ENCODE measurements at regions not wholly inside any gene's neighbourhood (a gene's known extent, or its start where the extent isn't known, plus 50 kb on each side); places are given as distances from the start of the nearest gene placed in this dataset.

DNA sequence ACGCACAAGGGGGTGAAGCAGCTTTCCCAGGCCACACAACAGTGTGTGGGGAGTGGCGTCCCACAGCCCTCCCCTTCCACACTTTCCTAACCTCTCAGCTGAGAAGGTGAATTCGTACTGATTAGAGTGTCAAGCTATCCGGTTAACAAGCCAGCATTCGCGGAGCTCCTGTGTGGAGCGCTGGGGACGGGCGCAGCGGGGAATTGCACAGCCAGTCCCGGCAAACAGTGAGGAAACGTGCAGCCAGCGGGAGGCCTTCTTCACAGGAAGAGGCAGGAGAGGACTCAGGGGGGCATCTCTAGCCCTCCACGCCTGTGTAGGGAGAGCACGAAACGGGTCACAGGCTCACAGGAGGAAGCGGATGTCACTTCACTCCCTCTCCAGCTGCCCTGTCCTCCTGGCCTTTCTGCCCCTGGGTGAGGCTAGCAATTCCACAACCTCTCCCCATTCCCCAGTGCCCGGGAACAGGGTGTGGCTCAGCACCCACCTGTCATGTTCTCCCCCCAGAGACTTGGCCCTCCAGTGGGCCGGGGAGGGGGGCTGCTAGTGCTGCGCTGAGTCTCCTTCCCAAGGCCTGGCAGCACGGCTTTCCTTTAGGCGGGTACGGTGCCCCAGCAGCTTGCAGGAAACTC is 117.3 kb downstream of the CPZ start:
- no peak for DNase-seq

- DNase-seq, result no peak
These were observed 116.6 kb downstream of the CPZ start for GRCh38 chr4:8709050-8709728.

- no peak for DNase-seq
These were observed 115.9 kb downstream of the CPZ start for GRCh38 chr4:8708401-8709021.

GRCh38 chr4:8707045-8707781 is 114.6 kb downstream of the CPZ start:
- DNase-seq, result no peak

DNA sequence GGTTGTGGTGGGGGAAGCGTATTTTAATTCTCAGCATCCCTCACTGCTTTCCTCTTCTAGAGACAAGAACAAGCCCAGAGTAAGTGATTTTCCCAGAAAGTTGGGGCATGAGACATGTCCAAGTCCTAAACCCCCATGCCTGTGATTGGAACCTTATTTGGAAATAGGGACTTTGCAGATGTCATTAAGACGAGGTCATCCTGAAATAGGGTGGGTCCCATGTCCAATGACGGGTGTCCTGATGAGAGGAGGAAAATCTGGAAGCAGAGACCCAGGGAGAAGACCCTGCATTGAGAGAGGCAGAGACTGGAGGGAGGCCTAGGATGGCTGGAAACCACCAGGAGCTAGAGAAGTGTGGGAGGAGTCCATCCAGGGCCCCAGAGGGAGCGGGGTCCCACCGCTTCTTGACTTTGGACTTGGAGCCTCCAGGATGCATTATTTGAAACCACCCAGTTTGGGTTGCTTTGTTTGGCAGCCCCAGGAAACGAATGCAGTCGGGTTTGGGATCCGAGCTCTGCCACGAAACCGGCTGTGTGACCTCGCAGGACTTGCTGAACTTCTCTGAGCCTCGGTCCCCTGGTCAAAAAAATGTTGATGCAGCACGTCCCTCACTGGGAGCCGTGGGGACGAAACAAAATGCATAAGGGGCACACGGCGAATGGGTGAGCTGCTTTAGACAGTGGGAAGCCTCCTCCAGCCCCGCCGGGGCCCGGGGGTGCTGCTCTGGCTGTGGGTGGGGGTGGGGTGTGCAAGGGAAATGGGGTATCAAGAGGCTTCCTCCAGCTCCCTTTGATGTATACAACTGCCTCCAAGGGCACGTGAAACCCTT is 113.9 kb downstream of the CPZ start:
- no peak for DNase-seq

GRCh38 chr4:8705161-8706145 is 112.9 kb downstream of the CPZ start:
- no peak for DNase-seq

- DNase-seq, result no peak
These were observed 112.1 kb downstream of the CPZ start for GRCh38 chr4:8704632-8705031.

DNA sequence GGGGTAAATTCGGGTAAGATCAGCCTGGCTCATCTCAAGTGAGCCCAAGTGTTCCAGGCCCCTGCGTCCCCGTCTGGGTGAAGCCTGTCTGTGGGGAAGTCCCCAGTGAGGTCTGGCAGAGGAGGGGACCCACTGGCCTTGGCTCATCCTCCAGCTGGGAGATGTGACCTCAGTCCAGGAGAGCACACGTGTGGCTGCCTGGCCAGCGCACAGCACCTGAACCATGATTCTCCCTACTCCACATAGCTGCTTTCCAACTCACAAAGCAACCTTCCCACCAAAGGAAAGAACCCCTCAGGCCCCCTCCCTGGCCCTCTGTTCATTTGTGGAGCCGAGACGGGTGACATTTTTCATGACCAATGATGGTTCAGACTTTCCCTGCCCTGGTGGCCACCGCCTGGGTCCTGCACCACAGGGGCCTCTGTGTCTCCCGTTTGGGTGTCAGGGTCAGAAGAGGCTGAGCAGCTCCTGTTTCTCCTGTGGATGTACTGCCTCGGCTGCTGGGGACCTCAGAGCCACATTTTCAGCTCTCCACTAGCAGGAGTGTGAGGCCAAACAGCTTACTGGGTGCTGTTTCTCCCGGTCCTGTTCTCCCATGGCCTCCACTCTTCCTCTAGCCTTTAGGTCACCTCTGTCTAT is 111.4 kb downstream of the CPZ start:
- no peak for DNase-seq

GRCh38 chr4:8703401-8703696 is 110.8 kb downstream of the CPZ start:
- no peak for DNase-seq

DNA sequence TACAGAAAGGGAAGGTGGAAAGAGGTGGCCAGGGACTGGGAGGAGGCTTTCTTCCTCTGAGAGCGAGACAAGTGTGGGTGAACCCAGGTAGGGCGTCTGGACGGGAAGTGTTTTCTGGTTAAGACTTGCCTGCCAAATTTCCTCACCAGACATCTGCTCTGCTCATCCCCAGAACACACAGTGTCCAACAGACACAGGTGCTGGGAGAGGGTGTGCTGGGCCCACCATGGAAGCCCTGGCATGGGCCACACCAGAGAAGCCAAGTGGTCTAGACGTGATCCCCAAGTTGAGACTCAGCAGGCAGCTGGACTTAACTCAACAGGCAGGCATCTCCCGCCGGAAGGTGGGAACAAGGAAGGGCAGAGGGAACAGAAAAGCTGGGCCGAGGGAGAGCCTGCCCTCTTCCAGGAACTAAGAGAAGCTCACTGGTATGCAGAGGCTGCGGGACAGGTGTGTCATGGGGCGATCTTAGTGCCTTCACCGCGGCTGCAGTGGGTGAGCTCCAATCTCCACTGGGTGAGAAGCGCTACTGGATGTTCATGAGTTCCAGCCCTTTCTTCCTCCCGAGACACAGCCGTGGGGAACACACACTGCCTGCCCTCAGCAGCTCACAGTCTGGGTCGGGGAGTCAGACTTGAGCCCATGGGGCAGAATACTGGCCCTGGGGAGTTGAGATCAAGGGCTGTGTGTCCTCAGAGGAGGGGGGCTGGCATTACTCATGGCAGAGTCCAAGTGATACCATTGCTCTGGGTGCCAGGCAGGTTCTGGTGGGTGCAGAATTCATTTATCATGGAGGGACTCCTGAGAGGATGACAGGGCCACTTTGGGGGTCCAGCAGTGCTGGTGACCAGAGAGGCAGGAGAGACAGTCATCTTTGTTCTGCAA is 110.2 kb downstream of the CPZ start:
- DNase-seq, result no peak

DNA sequence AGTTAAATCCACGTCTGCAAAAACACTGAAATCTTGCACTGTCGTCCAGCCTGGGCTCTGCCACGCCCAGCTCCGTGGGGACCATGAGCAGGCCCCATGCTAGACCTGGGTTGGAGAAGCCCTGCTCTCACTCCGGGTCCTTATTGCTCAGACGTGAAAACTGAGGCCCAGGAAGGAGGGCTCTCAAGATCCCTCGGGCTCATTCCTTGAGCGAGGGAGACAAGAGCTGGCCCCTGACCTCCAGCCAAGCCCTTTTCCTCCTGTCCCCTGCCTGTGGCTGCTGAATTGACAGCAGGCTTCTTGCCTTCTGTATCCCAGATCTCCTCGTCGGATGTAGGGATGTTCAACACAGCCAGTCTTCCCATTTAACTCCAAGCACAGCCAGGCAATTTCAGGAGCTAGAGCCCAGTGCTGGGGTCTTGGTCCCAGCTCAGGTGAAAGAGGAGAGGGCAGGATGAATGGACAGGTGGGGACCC is 109.5 kb downstream of the CPZ start:
- DNase-seq, result no peak

DNA sequence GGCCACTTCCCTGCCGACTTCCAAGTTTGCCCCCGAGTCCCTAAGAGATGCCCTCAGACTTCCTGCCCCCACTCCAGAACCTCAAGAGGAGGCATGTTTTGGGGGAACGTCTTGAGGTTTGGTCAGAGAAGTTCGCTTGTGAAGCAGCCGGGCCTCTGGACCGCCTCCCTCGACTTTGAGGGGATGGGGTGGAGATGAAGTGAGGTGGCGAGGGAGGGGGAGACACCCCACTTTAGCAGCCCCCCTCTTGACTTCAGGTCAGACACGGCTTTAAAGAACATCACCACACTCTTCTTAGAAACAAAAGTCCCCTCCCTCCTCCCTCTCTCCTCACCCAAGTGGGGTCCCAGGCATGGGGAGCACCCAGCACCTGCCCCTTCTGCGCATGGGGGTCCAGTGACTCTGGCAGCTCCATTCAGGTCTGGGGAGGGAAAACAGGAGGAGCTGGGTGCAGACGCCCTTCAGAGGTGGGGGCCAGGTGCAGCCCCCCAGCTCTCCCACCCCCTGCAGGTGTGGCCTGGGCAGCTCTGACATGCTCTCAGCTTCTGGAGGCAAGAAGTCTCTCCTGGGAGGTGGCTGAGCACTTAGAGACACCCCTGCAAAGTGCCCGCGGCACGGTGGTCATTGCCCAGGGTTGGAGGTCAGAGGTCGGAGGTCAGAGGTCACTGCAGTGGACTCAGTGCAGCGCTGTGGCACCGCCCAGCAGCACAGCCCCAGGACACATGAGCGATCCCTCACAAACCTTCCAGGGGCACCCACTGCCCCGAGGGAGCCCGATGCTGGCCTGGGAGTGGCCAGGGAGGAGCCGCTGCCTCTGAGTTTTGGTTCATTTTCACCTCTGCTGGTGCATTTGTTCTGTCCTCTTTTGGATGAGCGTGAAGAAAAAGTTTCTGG is 108.8 kb downstream of the CPZ start:
- DNase-seq, result no peak

DNA sequence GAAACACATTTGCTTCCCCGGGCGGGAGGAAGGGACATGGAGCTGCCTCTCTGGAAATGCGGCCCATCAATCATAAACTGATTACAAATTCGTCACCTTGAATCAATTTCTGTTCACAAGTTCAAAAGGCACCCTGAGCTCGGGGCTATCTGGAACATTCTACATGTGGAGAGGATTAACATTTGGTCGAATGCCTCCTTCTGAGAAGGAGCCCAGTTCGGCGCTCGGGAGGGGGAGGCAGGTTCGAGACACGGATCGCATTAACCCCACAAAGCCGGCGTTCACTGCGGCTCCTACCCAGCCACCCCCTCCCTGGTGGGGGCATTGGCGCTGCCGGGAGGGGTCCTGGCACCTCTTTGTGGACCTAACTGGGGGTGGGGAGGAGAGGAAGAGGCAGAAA is 108.0 kb downstream of the CPZ start:
- DNase-seq, result no peak

DNA sequence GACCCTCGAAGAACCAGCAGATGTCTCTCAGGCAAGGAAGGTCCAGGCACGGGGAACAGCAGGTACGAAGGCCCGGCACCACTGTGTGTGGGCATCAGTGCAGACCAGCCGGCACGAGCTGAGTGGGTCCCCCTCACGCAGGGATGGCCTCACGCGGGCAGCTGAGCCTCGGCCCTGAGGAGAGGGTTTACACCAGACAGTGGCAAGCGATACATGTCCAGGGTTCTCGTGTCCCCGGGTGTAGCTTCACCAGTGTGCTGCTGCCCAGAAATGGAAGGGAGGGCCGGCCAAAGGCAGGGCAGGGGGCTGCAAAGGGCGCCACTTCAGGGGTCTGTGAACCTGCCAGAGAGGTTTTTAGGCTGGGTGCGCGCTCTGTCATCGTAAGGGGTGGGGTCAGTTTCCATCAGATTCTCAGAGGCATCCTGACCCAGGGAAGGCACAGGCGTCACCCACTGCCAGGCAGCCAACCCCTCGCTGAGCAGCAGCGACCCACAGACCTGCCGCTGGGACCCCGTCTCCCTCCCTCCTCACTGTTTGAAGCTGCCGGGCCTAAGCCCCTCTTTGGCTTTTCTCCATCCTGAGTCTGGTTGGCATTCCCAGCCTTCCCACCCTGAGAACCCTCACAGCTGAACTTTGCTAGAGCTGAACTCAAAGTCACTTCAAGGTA is 107.0 kb downstream of the CPZ start:
- no peak for DNase-seq

GRCh38 chr4:8699063-8699385 is 106.5 kb downstream of the CPZ start:
- DNase-seq, result no peak

DNA sequence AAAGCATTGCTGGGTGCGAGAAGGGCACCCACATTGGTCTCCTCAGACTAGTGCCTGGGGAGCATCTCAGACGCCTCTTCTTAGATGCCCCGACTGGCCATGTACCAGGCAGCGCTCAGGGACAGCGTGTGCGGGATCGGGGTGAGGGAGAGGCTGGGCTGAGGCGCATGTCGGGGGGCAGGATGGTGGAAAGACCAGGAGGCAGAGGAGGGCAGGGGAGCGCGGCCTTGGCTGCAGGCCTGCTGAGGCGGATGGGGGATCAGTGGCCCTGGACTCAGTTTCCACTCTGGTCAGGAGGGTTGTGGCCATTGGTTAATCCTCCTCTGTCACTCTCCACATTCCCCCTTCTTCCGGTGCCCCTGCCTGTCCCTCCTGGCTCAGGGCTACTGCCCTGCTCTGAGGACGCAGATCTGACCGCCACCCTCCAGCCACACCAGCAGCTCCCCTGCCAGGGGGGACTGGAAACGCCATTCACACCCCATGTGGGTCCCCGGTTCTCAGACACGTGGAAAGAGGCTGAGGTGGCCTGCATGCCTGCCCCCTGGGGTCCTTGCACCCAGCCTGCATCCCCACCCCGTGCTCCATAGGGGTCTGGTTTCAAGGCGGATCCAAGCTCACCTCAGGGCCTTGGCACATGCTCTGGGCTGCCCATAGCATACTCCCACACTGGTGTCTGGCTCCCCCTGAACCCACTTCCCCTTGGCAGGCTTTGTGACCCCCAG is 105.9 kb downstream of the CPZ start:
- DNase-seq, result no peak

DNA sequence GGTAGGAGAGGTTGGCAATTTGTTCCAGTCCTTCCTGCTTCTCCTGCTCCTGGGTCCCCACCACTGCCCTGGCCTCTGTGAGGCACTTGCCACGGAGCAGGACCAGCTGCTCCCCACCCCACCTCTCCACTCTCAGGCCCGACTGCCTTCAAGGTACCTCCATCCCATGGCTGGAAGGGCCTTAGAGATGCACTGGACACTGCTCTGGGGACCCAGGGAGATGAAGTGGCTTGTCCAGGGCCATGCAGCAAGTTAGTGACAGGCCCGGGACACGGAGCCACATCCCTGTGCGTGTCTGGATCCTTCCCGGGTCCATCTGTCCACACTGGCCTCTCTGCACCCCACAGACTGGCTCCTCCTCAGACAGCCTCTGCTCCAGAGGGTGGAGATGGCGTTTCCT is 105.3 kb downstream of the CPZ start:
- DNase-seq, result no peak
